Hindlimb muscle (tissue), 1 donor: ENCODE measurements at regions not wholly inside any gene's neighbourhood (a gene's known extent, or its start where the extent isn't known, plus 50 kb on each side); places are given as distances from the start of the nearest gene placed in this dataset.
"Not testable (repeated sequence)": the region's sequence is repeated elsewhere in the genome, so short reads cannot be mapped to it uniquely, and the experiment has no call there.

Experiments used
- DNase-seq: peaks from one replicate; pipeline ENCODE4 v3.0.0-alpha.2; 2013

GRCh38 chr5:118603278-118603677 is 385.1 kb downstream of the DTWD2 start:
- no peak for DNase-seq

GRCh38 chr5:118598311-118598710 is 390.0 kb downstream of the DTWD2 start:
- no peak for DNase-seq

- no peak for DNase-seq
Measured at GRCh38 chr5:118597543-118597942, 390.8 kb downstream of the DTWD2 start.

GRCh38 chr5:118596255-118596654 is 392.1 kb downstream of the DTWD2 start:
- no peak for DNase-seq

- DNase-seq: no peak
Measured at GRCh38 chr5:118593003-118593328, 395.4 kb downstream of the DTWD2 start.

GRCh38 chr5:118592229-118593002 is 395.9 kb downstream of the DTWD2 start:
- no peak for DNase-seq

- no peak for DNase-seq
Measured at GRCh38 chr5:118590806-118591205, 397.5 kb downstream of the DTWD2 start.

GRCh38 chr5:118580949-118581348 is 407.4 kb downstream of the DTWD2 start:
- DNase-seq: no peak

- no peak for DNase-seq
Measured at GRCh38 chr5:118578093-118578492, 410.3 kb downstream of the DTWD2 start.

- DNase-seq: no peak
Measured at GRCh38 chr5:118577621-118578020, 410.7 kb downstream of the DTWD2 start.

- DNase-seq: not testable (repeated sequence)
Measured at GRCh38 chr5:118570276-118570675, 418.1 kb downstream of the DTWD2 start.

GRCh38 chr5:118569596-118569995 is 418.8 kb downstream of the DTWD2 start:
- DNase-seq: not testable (repeated sequence)

GRCh38 chr5:118565335-118565971 is 422.9 kb downstream of the DTWD2 start:
- DNase-seq: no peak

GRCh38 chr5:118561971-118562370 is 426.4 kb downstream of the DTWD2 start:
- DNase-seq: no peak

- no peak for DNase-seq
Measured at GRCh38 chr5:118561235-118561634, 427.1 kb downstream of the DTWD2 start.

GRCh38 chr5:118558871-118559270 is 429.5 kb downstream of the DTWD2 start:
- DNase-seq: no peak

GRCh38 chr5:118557251-118557661 is 431.1 kb downstream of the DTWD2 start:
- DNase-seq: no peak

GRCh38 chr5:118556792-118557191 is 431.6 kb downstream of the DTWD2 start:
- DNase-seq: no peak

GRCh38 chr5:118555727-118556126 is 432.6 kb downstream of the DTWD2 start:
- DNase-seq: no peak

- no peak for DNase-seq
Measured at GRCh38 chr5:118554981-118555380, 433.4 kb downstream of the DTWD2 start.

- DNase-seq: no peak
Measured at GRCh38 chr5:118554241-118554640, 434.1 kb downstream of the DTWD2 start.

- peak; percentile 48 for DNase-seq
Measured at GRCh38 chr5:118553662-118554061, 434.7 kb downstream of the DTWD2 start.

GRCh38 chr5:118552731-118553360 is 435.5 kb downstream of the DTWD2 start:
- DNase-seq: no peak

GRCh38 chr5:118552146-118552545 is 436.2 kb downstream of the DTWD2 start:
- DNase-seq: no peak
